MCF 10A (cell line): ENCODE measurements at regions not wholly inside any gene's neighbourhood (a gene's known extent, or its start where the extent isn't known, plus 50 kb on each side); places are given as distances from the start of the nearest gene placed in this dataset.
A peak's percentile ranks its signal among the peaks of the same experiment; 100 is the strongest.

Experiments
- BruUV-seq: library from RNA; stranded (reverse); fragments of 400-500 nt; replicated peaks from 2 replicates; lab custom pipeline; 2021; lab: Mats Ljungman, UMichigan
- CTCF ChIA-PET: fragments of 300-600 bp; sonication (Branson Sonifier 250); formaldehyde crosslinking; extraction: SDS; loops from one replicate; lab custom pipeline; 2021; ENCODE audit warnings: antibody characterized with exemption, inconsistent platforms; lab: Yijun Ruan, JAX
- POLR2A ChIA-PET: fragments of 300-600, 350-650 bp; sonication (Branson Sonifier 250); formaldehyde crosslinking; extraction: SDS; loops from one replicate; lab custom pipeline; 2020; ENCODE audit warnings: antibody characterized with exemption, inconsistent platforms; lab: Yijun Ruan, JAX
- DNase-seq: peaks from one replicate; pipeline ENCODE4 v3.0.0-alpha.2; 2018; ENCODE audit not compliant: unreplicated experiment
- H3K27ac Mint-ChIP-seq: one replicate; pipeline ENCODE4 v1.8.0; 2022; ENCODE audit warnings: mild to moderate bottlenecking, low read depth, mixed read lengths; ENCODE audit not compliant: unreplicated experiment
- H3K27me3 Mint-ChIP-seq: one replicate; pipeline ENCODE4 v1.8.0; 2022; ENCODE audit warnings: mixed read lengths; ENCODE audit not compliant: insufficient read depth, unreplicated experiment
- H3K36me3 Mint-ChIP-seq: one replicate; pipeline ENCODE4 v1.8.0; 2022; ENCODE audit warnings: mild to moderate bottlenecking, moderate library complexity, mixed read lengths; ENCODE audit not compliant: insufficient read depth, unreplicated experiment
- H3K4me1 Mint-ChIP-seq: one replicate; pipeline ENCODE4 v1.8.0; 2022; ENCODE audit warnings: mixed read lengths; ENCODE audit not compliant: insufficient read depth, unreplicated experiment
- H3K4me3 Mint-ChIP-seq: one replicate; pipeline ENCODE4 v1.8.0; 2022; ENCODE audit warnings: mild to moderate bottlenecking, moderate library complexity, mixed read lengths; ENCODE audit not compliant: unreplicated experiment
- H3K9me3 Mint-ChIP-seq: one replicate; pipeline ENCODE4 v1.8.0; 2022; ENCODE audit warnings: mixed read lengths; ENCODE audit not compliant: unreplicated experiment
- intact Hi-C: fragments of 100-400 bp; cut with micrococcal nuclease; formaldehyde crosslinking; loops from 2 replicates; pipeline ENCODE4 v1.14.1; 2022
- TF ChIP-seq, protein P1 (sequence below): fragments of 200-600 bp; IDR thresholded peaks from one replicate; pipeline ENCODE4 v1.8.0; 2022; ENCODE audit warnings: antibody characterized with exemption, mild to moderate bottlenecking; ENCODE audit not compliant: unreplicated experiment

- H3K36me3 Mint-ChIP-seq, result peaks cover 10% of the 10 kb centered on the region
- peak overlapping the region; percentile 18 for H3K4me3 Mint-ChIP-seq
- H3K4me1 Mint-ChIP-seq, result peaks cover 49% of the 10 kb centered on the region
- ChIA-PET POLR2A (interaction anchor here (0.7 to 1.7 kb wide), 2 partner anchors 10 to 146 kb away, joined by 4 to 5 read pairs; no protein-coding TSS in a partner anchor), CTCF (interaction anchor here (1.2 kb wide), 1 partner anchor 129 kb away, joined by 3 read pairs; no protein-coding TSS in a partner anchor)
- intact Hi-C loops, result no loop called here
- no peaks in the 10 kb centered on the region for H3K9me3 Mint-ChIP-seq
- TSS peak; percentile 86 for BruUV-seq
- H3K27ac Mint-ChIP-seq, result peak overlapping the region; percentile 81
- no peaks in the 10 kb centered on the region for H3K27me3 Mint-ChIP-seq
- DNase-seq, result no peak
- TF ChIP-seq, protein P1, sequence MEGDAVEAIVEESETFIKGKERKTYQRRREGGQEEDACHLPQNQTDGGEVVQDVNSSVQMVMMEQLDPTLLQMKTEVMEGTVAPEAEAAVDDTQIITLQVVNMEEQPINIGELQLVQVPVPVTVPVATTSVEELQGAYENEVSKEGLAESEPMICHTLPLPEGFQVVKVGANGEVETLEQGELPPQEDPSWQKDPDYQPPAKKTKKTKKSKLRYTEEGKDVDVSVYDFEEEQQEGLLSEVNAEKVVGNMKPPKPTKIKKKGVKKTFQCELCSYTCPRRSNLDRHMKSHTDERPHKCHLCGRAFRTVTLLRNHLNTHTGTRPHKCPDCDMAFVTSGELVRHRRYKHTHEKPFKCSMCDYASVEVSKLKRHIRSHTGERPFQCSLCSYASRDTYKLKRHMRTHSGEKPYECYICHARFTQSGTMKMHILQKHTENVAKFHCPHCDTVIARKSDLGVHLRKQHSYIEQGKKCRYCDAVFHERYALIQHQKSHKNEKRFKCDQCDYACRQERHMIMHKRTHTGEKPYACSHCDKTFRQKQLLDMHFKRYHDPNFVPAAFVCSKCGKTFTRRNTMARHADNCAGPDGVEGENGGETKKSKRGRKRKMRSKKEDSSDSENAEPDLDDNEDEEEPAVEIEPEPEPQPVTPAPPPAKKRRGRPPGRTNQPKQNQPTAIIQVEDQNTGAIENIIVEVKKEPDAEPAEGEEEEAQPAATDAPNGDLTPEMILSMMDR, result no peak
These were observed 257.9 kb downstream of the COG6 start for GRCh38 chr13:39913339-39913738.

DNA sequence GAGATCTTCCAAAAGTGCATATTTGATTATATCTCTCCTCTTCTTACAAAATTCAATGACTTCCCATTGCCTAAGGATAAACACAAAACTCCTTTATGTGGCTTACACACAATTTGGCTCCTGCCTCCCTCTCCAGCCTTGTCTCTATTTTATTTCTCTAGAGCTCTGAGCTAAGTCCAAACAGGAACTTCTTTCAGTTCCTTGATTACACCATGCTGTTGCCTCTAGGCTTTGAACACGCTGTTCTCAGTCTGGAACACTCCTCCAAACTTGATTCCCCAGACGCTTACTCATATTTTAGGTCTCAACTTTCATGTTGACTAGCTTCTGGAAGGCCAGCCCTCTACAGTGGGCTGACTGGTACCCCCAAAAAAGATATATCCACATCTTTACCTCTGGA is 258.5 kb downstream of the COG6 start:
- DNase-seq, result peak; percentile 87
- Mint-ChIP-seq H3K9me3 (no peaks in the 10 kb centered on the region), H3K4me3 (peak overlapping the region; percentile 18), H3K27ac (peak overlapping the region; percentile 81), H3K27me3 (no peaks in the 10 kb centered on the region), H3K4me1 (peaks cover 55% of the 10 kb centered on the region), H3K36me3 (peaks cover 10% of the 10 kb centered on the region)
- ChIA-PET POLR2A (interaction anchor here (0.7 to 1.7 kb wide), 6 partner anchors 9 to 773 kb away, joined by 3 to 5 read pairs (median 4); no protein-coding TSS in a partner anchor), CTCF (interaction anchor here (0.5 to 1.2 kb wide), 3 partner anchors 102 to 766 kb away, joined by 3 to 5 read pairs (median 3); no protein-coding TSS in a partner anchor)
- TF ChIP-seq, protein P1, result no peak
- intact Hi-C loops, result no loop called here
- no TSS peak for BruUV-seq

- POLR2A ChIA-PET, result interaction anchor here (0.6 kb wide), 1 partner anchor 64 kb away, joined by 4 read pairs; no protein-coding TSS in a partner anchor
- Mint-ChIP-seq H3K36me3 (peaks cover 10% of the 10 kb centered on the region), H3K27ac (peak overlapping the region; percentile 81), H3K4me1 (peaks cover 53% of the 10 kb centered on the region), H3K27me3 (no peaks in the 10 kb centered on the region), H3K9me3 (peaks cover 1% of the 10 kb centered on the region), H3K4me3 (no peak overlapping the region)
- CTCF ChIA-PET, result interaction anchor here (0.7 to 1.0 kb wide), 2 partner anchors 154 to 246 kb away, joined by 3 read pairs; no protein-coding TSS in a partner anchor
- BruUV-seq, result no TSS peak
- TF ChIP-seq, protein P1, result no peak
- DNase-seq, result peak; percentile 5
- intact Hi-C loops, result no loop called here
These were observed 260.0 kb downstream of the COG6 start for GRCh38 chr13:39915418-39915817.

DNA sequence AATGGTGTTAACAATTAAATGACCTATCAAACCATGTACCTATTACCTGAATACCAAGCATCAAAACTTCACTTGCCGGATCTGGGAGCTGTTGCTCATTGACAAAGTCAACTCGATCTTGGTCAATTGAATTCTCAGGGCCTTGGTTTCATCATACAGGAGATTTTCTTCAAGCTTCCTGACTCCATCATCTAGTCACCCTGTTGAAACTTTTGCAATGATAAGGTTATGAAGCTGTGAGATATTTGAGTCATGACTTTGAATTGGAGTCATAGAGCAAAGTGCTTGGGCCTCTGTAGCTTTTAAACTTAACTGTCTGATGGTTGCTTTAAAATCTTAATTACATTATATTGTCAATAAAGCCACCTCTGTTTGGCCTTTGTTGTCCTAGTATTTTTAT is 260.9 kb downstream of the COG6 start:
- H3K9me3 Mint-ChIP-seq, result peaks cover 9% of the 10 kb centered on the region
- H3K36me3 Mint-ChIP-seq, result peaks cover 10% of the 10 kb centered on the region
- no TSS peak for BruUV-seq
- H3K4me3 Mint-ChIP-seq, result no peak overlapping the region
- peaks cover 48% of the 10 kb centered on the region for H3K4me1 Mint-ChIP-seq
- H3K27me3 Mint-ChIP-seq, result no peaks in the 10 kb centered on the region
- CTCF ChIA-PET, result interaction anchor here (0.8 to 1.6 kb wide), 4 partner anchors 27 to 766 kb away, joined by 3 to 4 read pairs (median 4); no protein-coding TSS in a partner anchor
- POLR2A ChIA-PET, result interaction anchor here (0.7 to 1.3 kb wide), 3 partner anchors 46 to 459 kb away, joined by 3 read pairs; no protein-coding TSS in a partner anchor
- peak; percentile 51 for DNase-seq
- intact Hi-C loops, result no loop called here
- TF ChIP-seq, protein P1, result no peak
- peak overlapping the region; percentile 81 for H3K27ac Mint-ChIP-seq
